ENCODE measurements at regions not wholly inside any gene's neighbourhood (a gene's known extent, or its start where the extent isn't known, plus 50 kb on each side); places are given as distances from the start of the nearest gene placed in this dataset.

DNA sequence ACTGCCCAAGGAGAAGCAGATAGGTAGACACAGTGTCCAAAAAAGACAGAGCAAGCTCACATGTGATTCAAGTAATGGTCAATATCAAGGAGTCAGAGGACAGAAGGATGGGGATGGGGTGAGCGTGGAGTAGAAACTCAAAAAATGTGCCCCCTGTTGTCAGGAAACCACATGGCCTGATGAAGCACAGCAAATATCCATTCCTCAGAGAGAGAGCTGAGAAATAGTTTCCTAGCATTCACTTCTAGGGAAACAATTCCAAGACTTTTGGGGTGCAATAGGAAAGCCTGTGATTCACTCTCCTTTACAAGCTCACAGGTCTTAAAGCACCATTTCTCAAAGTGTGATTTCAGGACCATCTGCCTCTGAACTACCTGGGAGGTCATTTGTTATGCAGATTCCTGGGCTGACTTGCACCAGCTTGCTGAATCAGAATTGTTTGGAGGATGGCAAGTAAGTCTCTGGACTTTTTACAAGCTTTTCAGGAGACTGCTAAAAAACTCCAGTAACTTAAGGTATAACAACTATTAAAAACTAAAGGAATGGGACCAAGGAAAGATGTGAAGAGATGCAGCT, 432.8 kb downstream of the HDGFL1 start:
- H3K4me3 ChIP-seq (ENCODE audit: low read length) = no peak overlapping the region

DNA sequence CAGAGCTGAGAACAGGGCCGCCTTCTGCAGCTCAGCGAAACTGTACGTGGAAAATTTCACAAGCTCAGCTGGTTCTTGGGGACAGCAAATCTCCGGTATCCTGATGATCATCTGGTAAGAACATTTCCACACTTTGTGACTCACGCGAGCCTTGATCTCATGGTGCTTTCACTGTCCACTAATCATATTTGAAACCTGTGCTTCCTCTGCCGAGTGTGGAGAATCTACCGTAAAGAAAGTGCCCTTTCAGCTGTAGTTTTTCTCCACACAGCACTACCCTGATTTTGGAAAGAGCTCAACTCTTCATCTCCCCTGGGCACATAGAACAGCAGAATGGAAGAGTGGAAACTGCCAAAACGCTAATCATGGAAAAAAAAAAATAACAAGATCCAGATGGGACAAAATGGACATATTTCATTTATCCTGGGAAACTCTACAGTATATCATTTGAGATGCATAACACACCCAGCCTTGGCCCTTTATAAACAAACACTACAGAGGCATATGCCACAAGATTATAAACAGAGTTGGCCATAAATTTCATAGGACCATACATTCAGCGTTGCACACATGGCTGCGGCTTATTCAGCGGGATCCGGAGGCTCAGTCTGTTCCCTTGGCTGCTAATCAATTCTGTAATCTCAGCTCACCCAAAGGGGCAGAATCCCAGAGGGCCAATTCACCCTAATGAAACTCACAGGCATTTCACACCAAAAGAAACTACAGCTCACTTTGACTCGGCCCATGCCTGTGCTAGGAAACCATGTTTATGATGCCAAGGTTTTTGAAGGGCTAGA, 434.5 kb downstream of the HDGFL1 start:
- no peaks in the 10 kb centered on the region for H3K79me2 ChIP-seq (replicated peaks; ENCODE audit: insufficient read depth, low read length)
- no peak overlapping the region for H3K4me2 ChIP-seq (ENCODE audit: low read length)
- no peaks in the 10 kb centered on the region for H3F3A ChIP-seq (ENCODE audit: insufficient read depth, low read length, poor library complexity, severe bottlenecking)
- no peaks in the 10 kb centered on the region for H3K9me3 ChIP-seq (ENCODE audit: low read length)
- H3K36me3 ChIP-seq (ENCODE audit: insufficient read depth, low read length) = no peaks in the 10 kb centered on the region
- no peak overlapping the region for H3K4me3 ChIP-seq (ENCODE audit: low read length)
- no peaks in the 10 kb centered on the region for H4K20me1 ChIP-seq (ENCODE audit: insufficient read depth)
- H3K9ac ChIP-seq (ENCODE audit: low read length) = no peak overlapping the region
- no peak overlapping the region for H2AFZ ChIP-seq (ENCODE audit: low read depth, low read length)
- no peaks in the 10 kb centered on the region for H3K9me2 ChIP-seq (ENCODE audit: insufficient read depth, low read length)
- H3K27me3 ChIP-seq (ENCODE audit: insufficient read depth, low read depth, low read length) = no peaks in the 10 kb centered on the region
- no peak overlapping the region for H3K27ac ChIP-seq (ENCODE audit: low read length)
- no peak for TF ChIP-seq EP300 (conservative IDR thresholded peaks at IDR 0.05; ENCODE audit: poor library complexity, severe bottlenecking)
- no peak for TF ChIP-seq RAD21 (conservative IDR thresholded peaks at IDR 0.05)
- TF ChIP-seq, protein P1, sequence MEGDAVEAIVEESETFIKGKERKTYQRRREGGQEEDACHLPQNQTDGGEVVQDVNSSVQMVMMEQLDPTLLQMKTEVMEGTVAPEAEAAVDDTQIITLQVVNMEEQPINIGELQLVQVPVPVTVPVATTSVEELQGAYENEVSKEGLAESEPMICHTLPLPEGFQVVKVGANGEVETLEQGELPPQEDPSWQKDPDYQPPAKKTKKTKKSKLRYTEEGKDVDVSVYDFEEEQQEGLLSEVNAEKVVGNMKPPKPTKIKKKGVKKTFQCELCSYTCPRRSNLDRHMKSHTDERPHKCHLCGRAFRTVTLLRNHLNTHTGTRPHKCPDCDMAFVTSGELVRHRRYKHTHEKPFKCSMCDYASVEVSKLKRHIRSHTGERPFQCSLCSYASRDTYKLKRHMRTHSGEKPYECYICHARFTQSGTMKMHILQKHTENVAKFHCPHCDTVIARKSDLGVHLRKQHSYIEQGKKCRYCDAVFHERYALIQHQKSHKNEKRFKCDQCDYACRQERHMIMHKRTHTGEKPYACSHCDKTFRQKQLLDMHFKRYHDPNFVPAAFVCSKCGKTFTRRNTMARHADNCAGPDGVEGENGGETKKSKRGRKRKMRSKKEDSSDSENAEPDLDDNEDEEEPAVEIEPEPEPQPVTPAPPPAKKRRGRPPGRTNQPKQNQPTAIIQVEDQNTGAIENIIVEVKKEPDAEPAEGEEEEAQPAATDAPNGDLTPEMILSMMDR (IDR thresholded peaks at IDR 0.05; ENCODE audit: poor library complexity, severe bottlenecking) = no peak
- no peak for TF ChIP-seq MXI1 (conservative IDR thresholded peaks at IDR 0.05; ENCODE audit: poor library complexity, severe bottlenecking)
- no peak for TF ChIP-seq EZH2 (IDR thresholded peaks at IDR 0.05; ENCODE audit: borderline replicate concordance, insufficient read depth, low read length, poor library complexity, severe bottlenecking)
- no peak for TF ChIP-seq TAF1 (IDR thresholded peaks at IDR 0.05; ENCODE audit: low read depth)
- TF ChIP-seq, protein P2, sequence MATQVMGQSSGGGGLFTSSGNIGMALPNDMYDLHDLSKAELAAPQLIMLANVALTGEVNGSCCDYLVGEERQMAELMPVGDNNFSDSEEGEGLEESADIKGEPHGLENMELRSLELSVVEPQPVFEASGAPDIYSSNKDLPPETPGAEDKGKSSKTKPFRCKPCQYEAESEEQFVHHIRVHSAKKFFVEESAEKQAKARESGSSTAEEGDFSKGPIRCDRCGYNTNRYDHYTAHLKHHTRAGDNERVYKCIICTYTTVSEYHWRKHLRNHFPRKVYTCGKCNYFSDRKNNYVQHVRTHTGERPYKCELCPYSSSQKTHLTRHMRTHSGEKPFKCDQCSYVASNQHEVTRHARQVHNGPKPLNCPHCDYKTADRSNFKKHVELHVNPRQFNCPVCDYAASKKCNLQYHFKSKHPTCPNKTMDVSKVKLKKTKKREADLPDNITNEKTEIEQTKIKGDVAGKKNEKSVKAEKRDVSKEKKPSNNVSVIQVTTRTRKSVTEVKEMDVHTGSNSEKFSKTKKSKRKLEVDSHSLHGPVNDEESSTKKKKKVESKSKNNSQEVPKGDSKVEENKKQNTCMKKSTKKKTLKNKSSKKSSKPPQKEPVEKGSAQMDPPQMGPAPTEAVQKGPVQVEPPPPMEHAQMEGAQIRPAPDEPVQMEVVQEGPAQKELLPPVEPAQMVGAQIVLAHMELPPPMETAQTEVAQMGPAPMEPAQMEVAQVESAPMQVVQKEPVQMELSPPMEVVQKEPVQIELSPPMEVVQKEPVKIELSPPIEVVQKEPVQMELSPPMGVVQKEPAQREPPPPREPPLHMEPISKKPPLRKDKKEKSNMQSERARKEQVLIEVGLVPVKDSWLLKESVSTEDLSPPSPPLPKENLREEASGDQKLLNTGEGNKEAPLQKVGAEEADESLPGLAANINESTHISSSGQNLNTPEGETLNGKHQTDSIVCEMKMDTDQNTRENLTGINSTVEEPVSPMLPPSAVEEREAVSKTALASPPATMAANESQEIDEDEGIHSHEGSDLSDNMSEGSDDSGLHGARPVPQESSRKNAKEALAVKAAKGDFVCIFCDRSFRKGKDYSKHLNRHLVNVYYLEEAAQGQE (IDR thresholded peaks at IDR 0.05; ENCODE audit: borderline replicate concordance) = no peak
- no peak for TF ChIP-seq POLR2AphosphoS5 (IDR thresholded peaks at IDR 0.05)

More for the DNA sequence above, 432.8 kb downstream of the HDGFL1 start:
- Histone ChIP-seq H2AFZ (ENCODE audit: low read depth, low read length) (no peak overlapping the region), H3F3A (ENCODE audit: insufficient read depth, low read length, poor library complexity, severe bottlenecking) (no peaks in the 10 kb centered on the region), H3K9ac (ENCODE audit: low read length) (no peak overlapping the region), H3K27me3 (ENCODE audit: insufficient read depth, low read depth, low read length) (no peaks in the 10 kb centered on the region), H3K9me2 (ENCODE audit: insufficient read depth, low read length) (no peaks in the 10 kb centered on the region), H3K79me2 (replicated peaks; ENCODE audit: insufficient read depth, low read length) (no peaks in the 10 kb centered on the region), H3K36me3 (ENCODE audit: insufficient read depth, low read length) (no peaks in the 10 kb centered on the region), H4K20me1 (ENCODE audit: insufficient read depth) (no peaks in the 10 kb centered on the region), H3K4me2 (ENCODE audit: low read length) (no peak overlapping the region), H3K9me3 (ENCODE audit: low read length) (no peaks in the 10 kb centered on the region), H3K27ac (ENCODE audit: low read length) (no peak overlapping the region)
- TF ChIP-seq RAD21 (conservative IDR thresholded peaks at IDR 0.05) (no peak), EZH2 (IDR thresholded peaks at IDR 0.05; ENCODE audit: borderline replicate concordance, insufficient read depth, low read length, poor library complexity, severe bottlenecking) (no peak), POLR2AphosphoS5 (IDR thresholded peaks at IDR 0.05) (no peak), TAF1 (IDR thresholded peaks at IDR 0.05; ENCODE audit: low read depth) (no peak), EP300 (conservative IDR thresholded peaks at IDR 0.05; ENCODE audit: poor library complexity, severe bottlenecking) (no peak), SMC3 (conservative IDR thresholded peaks at IDR 0.05; ENCODE audit: poor library complexity) (no peak), MXI1 (conservative IDR thresholded peaks at IDR 0.05; ENCODE audit: poor library complexity, severe bottlenecking) (no peak)
- TF ChIP-seq, protein P1 (IDR thresholded peaks at IDR 0.05; ENCODE audit: poor library complexity, severe bottlenecking) = no peak
- TF ChIP-seq, protein P2 (IDR thresholded peaks at IDR 0.05; ENCODE audit: borderline replicate concordance) = no peak

Data from neural cell (in vitro differentiated cells).